SHP77 (cell line): ENCODE measurements at regions not wholly inside any gene's neighbourhood (a gene's known extent, or its start where the extent isn't known, plus 50 kb on each side); places are given as distances from the start of the nearest gene placed in this dataset.
A peak's percentile ranks its signal among the peaks of the same experiment; 100 is the strongest.

Experiments used
- DNase-seq, 2 experiments: peaks; one replicate each; lab custom pipeline; 2025; lab: John Stamatoyannopoulos, UW

DNA sequence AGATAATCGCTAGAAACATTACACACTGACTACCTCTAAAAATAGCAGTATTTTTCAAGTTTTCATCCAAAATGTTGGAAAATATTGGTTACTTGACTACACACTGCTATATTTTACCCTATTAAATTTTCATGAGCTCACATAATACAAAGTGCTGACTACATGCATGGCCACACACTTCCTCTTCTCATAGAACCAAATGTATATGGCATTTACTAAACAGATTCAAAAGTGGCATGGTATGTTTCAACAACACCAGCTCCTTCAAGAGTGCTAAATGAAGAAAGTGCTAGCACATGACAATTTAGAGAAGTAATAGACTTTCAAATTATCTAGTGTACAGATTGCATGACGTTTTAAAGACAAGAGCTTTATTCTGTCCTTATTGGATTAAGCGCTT, 780.4 kb upstream of the SLITRK6 start:
- no peak for DNase-seq

DNA sequence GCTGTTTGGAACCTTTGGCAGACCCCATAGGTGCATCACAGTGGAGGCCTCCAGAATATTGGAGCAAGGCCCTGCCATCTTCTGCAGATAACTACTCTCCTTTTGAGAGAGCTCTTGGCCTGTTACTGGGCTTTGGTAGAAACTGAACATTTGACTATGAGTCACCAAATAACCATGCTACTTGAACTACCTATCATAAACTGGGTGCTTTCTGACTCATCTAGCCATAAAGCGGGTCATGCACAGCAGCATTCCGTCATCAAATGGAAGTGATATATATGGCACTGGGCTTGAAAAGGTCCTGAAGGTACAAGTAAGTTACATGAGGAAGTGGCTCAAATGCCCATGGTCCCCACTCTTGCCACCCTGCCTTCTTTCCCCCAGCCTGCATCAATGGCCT, 782.5 kb upstream of the SLITRK6 start:
- DNase-seq, result no peak

DNA sequence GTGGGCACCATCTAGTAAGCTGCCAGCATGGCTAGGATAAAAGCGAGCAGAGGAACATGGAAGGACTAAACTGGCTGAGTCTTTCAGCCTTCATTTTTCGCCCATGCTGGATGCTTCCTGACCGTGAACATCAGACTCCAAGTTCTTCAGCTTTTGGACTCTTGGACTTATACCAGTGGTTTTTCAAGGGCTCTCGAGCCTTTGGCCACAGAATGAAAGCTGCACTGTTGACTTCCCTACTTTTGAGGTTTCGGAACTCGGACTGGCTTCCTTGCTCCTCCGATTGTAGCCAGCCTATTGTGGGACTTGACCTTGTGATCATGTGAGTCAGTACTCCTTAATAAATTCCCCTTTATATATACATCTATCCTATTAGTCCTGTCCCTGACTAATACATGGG, 785.1 kb upstream of the SLITRK6 start:
- no peak for DNase-seq

DNA sequence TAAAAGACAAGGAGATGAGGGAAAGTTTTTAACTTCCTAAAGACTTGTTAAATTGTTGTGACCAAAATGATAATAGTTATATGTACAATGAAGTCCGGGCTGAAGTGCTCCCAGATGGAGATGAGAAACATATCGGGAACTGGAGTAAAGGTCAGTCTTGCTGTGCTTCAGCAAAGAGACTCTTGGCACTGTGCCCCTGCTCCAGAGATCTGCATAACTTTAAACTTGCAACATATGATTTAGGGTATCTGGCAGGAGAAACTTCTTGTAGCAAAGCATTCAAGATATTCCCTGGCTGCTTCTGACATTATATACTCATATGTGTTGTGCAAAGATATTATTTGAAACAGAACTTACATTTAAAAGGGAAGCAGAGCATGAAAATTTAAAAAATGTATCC, 786.6 kb upstream of the SLITRK6 start:
- DNase-seq, result no peak

DNA sequence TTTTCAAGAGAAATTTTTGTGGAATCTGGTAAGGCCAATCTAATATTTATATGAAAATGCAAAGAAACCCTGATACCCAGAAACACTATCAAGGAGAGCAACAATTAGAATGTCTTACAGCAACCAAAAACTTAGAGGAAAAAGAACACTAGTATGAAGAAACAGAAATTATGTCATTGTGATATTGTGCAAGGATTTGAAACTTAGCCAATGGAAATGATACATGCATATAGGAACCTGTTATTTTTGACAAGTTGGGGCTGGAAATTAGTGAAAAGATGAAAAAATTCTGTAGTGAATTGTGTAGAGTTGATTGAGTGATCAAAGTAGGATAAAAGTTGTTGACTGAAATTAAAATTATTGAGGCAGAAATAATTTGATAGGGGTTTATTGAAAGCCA, 792.6 kb upstream of the SLITRK6 start:
- no peak for DNase-seq

DNA sequence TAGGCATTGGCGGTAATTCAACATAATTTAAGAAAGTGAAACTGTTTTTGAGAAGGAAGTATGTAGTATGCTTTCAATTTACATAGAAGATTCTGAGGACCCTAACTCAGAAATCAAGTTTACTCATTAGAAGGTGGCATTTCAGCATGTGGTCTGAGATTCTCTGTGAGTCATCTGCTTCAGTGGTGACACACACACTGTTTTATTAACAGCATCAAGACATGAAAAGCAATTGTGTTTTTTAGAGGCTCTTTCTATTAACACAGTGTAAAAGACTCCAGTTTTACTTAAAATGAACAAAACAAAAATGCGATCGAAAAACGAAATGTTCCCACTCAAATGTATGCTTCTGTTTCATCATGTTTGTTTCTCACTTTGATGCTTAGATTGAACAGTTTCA, 802.1 kb upstream of the SLITRK6 start:
- DNase-seq, result no peak

DNA sequence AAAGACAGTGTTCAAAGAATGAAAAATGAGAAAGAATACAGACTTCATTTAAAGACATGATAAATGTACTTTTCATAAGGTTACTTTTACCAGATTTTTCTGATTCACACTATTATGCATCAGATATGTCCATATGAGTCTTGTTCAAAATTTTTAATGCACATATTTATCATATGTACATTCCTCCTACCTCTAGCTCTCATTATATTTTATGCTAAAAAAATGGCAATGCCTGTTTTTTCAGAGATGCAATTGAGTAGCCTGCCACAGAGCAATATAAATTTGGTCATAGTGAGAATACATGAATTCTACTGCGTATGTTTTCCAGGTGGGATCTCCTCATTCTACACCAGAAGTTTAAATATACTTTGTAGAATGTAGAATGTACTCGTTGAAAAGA, 807.0 kb upstream of the SLITRK6 start:
- DNase-seq, result no peak

DNA sequence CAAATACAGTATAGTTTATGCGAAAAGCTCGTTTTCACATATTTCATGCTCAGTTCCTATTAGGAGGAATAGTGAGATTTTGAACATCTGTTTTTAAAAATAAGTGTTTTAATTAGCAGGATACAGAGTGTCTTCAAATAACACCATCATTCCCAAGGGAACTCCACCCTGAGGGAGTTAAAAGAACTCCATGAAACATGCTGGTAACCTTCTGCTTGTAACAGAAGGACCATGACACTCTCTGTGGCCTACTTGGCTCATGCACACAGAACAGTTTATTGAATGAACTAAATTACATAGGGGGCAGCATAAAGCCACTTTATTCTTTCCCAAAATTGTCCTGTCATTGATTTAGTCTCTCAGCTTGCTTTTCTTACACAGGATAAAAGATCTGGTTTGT, 809.5 kb upstream of the SLITRK6 start:
- DNase-seq, result no peak

DNA sequence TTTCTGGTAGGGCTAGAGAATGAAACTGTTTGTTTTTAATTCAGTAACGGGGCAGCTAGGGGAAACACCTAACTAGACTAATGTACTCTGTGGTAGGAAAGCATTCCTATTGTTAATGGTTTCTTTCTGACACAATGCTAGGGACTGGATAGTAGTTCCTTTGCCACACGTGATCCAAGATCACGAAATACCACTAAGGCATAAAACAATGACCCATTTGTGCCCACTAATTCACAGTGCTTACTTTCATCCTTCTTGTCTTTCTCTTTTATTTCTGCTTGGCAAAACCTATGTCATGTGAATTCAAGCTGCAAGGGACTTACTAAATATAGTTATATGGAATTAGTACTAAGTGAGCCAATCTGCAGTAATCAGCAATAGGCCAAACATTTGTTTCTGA, 834.1 kb upstream of the SLITRK6 start:
- DNase-seq, result no peak

DNA sequence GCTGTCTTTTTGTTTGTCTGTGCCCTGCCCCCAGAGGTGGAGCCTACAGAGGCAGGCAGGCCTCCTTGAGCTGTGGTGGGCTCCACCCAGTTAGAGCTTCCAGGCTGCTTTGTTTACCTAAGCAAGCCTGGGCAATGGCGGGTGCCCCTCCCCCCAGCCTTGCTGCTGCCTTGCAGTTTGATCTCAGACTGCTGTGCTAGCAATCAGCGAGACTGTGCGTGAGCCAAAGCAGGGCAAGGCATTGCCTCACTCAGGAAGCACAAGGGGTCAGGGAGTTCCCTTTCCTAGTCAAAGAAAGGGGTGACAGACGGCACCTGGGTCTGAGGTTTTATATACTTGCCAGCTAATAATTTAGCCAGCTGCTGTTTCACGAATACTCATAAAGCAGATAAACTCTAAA, 852.0 kb upstream of the SLITRK6 start:
- DNase-seq, result peak in 1 of 2 experiments; percentile 22

DNA sequence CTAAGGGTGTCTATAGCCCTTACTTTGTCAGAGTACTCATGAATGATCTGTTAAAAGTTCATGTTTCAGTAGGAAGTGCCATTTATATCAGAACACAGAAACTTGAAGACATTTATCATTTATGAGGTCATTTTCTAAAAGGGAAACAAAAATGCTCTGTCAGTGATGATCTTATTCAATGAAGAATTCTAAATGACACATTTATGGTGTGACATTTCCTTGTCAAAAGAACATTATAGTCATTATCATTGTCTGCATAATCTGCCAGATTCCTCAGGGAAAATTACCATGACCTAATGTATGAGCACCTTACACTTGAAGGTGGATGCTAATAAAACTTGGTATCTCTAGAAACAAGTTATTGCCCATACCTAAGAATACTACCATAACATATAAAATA, 853.8 kb upstream of the SLITRK6 start:
- DNase-seq, result no peak

DNA sequence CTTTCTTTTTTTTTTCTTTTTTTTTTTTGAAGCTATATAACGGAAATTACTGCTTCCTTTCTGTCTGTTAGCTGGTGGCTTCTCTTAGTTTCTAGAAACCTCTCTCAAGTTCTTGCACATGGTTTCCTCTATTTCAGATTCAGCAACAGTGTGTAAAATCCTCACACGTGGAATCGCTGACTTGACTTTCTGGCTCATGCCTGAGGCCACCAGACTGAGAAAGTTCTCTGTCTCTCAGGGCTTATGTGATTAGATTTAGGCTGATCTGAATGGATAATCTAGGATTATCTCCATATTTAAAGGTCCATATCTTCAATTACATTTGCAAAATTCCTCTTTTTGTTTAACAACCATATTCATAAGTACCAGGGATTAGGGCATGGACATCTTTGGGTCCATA, 856.3 kb upstream of the SLITRK6 start:
- no peak for DNase-seq

DNA sequence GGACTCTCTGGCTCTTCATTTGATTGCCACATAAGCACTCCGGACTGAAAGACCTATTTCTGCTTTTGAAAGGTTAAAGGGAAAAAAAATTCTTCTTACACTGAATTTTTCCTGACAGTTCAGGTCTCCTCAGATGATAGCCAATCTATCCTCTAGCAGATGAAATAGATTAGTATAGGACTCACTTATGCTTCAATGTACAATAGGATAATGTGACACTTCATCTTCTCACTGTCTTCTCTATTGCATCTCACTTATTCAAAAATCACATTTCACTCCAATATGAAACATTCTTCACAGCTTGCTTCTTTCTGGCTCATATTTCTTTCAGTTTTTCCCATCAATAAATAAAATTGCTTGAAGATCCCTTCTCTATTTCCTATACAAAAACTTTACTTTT, 860.9 kb upstream of the SLITRK6 start:
- DNase-seq, result no peak

DNA sequence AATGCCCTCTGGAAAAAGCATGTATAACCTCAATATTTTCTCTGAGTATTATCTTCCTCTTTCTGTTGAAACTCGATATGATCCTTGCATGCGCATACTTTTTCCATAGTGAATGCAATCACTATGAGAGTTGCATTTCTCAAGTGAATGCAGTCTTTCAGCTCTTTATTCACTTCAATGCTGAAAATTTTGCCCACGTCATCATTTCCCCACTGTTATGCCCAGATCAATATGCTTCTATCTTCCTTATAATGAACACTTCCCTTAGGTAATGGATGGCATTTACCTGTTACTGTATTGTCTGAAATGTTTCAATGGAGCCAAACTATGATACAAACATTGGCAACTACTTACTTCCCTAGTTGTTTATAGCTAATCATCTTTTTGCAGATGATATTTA, 866.6 kb upstream of the SLITRK6 start:
- no peak for DNase-seq

DNA sequence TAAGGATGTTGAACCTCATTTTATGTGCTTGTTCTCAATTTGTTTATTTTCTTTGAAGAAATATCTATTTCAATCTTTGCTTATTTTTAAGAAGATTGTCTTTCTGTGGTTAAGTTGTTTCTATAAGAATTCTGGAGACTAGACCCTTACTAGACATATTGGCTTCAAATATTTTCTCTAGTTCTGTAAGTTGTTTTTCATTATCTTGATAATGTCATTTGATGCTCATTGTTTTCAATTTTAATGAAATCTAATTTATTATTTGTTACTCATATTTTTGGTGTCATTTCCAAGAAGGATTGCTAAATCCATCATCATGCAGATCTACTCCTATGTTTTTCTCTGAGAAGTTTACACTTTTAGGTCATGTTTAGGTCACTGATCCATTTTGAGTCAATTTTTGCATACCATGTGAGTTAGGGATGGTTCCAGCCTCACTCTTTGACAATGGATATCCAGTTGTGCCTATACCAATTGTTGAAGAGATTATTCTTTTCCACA, 874.8 kb upstream of the SLITRK6 start:
- DNase-seq, result no peak

DNA sequence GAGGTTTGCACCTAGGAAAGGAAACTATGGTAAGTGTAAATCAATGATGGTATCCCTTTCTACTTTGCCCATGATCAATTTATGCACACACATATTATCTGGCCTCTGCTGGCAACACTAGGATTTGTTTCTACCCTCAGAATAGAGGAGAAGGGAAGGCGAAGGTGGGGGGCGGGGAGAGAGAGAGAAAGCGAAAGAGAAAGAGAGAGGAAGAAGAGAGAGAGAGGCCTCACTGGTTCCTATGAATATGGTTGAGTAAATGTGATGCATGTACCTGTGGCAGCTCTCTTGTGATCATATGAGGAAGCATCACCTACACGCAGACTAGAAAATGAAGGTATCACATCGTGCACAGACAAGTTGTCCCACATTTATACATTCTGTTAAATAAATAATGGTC, 882.0 kb upstream of the SLITRK6 start:
- no peak for DNase-seq

DNA sequence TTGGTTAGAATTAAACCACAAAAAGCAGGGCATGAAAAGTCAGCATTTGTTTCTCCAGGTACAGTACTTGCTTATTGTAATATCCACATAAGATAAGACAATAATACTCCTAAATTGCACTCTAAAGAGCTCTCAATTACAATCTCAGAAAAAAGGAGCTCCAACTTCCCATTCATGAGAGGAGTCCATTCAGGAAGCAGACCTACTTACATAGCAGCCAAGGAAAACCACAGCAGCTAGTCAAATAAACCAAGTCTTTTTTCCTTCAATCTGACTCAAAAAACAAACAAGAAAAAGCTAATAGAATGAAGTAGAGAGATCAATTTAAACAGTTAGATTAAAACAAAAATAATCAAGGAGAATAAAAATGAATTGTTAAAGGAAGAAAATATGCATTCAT, 885.2 kb upstream of the SLITRK6 start:
- peak; percentile 62 to 67 for DNase-seq

DNA sequence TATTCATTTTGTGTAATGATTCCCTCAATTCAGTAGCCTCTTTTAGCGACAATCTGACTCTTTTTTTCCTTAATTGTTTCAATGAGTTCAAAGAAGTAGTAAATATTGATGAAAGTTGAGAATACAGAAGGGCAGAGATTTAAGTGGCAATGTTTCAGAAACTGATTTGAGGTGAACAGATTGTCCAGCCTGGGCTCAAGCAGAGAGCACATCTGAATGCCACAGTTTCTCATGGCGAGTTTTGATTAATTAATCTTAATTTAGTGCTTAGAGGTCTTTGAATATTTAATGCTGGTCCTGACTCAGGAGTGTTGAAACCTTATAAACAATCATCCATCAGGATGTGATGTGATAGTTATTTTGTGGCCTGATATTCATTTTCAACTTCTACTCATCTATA, 890.7 kb upstream of the SLITRK6 start:
- DNase-seq, result no peak

DNA sequence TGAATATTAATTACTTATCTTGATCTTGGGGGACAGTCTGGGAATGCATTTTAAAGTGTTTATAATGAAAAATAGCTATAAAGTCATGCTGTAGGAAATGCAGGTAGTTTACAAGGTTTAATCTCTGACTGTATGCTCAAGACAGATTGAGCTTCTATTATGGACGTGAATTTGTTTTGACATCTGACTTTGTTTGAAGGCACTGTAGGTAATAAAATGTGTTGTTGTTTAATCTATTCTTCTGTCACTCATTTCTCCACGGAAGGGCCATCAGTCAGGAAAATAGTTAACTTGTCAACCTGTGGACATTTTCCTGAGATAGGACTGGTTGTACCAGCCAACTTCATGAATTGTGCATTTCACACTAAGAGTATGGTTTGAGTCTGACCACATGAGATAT, 893.1 kb upstream of the SLITRK6 start:
- no peak for DNase-seq

DNA sequence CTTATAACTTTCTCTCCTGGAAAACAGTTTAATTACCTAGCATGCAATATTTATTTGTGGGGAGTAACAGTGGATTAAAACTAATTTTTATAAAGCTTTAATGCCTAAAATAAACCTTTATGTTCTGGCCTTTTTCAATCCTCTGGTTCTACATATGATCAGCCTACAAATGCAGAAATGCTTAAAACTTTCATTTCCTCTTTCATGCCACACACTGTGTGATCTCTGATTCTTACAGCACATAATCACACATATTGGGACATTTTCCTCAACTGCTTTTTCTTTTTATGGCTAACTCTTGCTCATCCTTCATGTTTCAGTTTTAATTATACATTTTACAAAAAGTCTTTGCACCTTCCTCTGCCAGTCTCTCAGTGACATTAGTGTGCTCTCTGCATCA, 910.8 kb upstream of the SLITRK6 start:
- DNase-seq, result no peak

DNA sequence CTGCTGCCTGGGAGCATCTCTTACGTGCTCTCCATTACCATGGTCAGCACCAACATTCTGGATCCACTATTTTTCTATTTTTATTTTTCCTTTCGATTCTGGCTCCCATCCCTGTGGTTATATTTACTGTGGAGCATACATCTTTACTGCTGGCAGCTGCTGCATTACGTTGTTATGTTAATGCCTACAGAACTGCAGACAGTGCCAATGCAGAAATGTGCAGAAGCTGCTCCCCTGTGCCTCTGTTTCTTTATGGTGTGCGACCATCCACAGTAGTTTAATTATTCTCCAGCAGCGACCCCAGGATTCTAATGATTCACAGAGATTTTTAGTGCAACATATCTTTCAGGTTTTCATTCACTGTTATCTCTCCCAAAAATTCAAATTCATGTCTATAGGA, 911.7 kb upstream of the SLITRK6 start:
- peak in 1 of 2 experiments; percentile 20 for DNase-seq

DNA sequence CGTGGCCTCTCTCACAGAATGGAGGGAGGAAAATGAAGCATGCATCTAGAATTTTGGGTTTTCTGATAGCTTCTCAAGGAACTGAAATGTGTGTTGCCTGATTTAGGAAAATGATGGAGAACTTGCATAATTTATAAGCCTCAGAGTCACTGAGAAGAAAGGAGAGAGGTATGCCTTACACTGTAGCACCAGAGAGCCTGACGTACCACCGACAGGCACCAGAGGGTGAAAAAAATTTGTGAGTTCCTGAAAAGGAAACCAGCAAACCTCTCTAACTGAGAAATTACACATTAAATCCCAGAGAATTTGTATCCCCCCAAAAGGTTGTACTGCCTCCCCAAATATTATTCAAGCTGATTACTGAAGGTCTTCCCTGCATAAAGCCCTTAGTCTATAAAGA, 915.3 kb upstream of the SLITRK6 start:
- no peak for DNase-seq

DNA sequence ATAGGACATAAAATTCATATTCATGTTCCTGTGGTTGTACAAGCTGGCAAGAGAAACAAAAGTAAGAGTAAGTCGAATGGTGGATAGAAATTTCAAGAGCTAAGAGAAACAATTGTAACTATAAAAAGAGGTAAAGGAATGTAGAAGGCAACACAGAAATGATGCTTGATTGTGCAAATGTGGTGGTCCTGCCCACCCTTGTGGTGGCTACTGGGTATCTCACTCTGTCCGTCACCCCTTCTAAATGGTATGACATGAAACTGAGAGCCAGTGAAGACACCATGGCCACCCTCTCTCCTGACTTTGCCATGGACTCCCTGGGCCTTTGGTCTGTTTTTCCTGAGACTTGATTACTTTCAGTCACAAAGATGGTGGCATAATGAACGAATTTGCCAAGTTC, 925.9 kb upstream of the SLITRK6 start:
- DNase-seq, result peak in 1 of 2 experiments; percentile 9

DNA sequence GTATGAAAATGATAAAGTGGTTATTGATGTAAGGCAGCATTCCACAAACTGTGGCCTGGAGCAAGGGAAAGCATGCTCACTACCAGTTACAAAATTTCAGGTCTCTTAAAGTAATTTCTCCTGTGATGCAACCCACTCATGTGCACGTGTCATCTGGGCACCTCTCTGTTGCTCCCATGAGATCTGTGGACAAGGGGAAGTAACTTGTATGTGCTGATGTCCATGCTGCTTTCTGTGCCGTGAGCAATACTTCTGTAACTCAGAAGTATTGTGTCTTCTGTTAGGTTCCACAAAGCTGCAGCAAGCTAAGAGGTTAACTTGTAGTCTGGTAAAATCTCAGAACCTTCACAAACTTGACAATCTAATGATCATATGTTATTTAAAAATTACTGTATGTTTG, 930.0 kb upstream of the SLITRK6 start:
- no peak for DNase-seq

DNA sequence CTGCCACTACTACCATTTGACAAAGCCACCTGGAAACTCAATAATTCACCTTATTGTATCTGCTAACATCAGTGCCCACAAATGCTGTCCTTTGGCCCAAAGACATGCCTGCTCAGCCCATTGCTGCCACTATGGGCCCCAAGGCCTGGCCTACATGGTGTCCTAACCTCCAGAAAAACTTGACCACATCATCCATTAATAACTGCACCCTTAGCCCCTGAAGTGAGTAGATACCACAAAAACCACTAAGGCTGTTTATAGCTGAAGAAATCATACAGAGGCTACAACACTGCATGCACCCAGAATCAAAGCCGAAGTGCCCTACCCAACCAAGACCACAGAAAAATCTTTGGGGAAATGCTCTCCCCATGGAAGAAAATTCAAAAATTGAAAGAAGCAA, 932.8 kb upstream of the SLITRK6 start:
- DNase-seq, result no peak
